OCI-LY3 (cell line): ENCODE measurements at regions not wholly inside any gene's neighbourhood (a gene's known extent, or its start where the extent isn't known, plus 50 kb on each side); places are given as distances from the start of the nearest gene placed in this dataset.
"Not testable (repeated sequence)": the region's sequence is repeated elsewhere in the genome, so short reads cannot be mapped to it uniquely, and the experiment has no call there.

ENCODE experiments used
- EZH2phosphoT487 ChIP-seq: fragments of 200-600 bp; shearing (Covaris generic); IDR thresholded peaks from 2 replicates; pipeline ENCODE4 v1.6.1; 2018; ENCODE audit warnings: antibody characterized with exemption, mixed run types, low read depth
- TF ChIP-seq, protein P1 (sequence below): fragments of 200-600, 300-600 bp; sonication (generic); IDR thresholded peaks from 2 replicates; pipeline ENCODE4 v1.5.1; 2014; ENCODE audit warnings: antibody characterized with exemption, low read length, low read depth

DNA sequence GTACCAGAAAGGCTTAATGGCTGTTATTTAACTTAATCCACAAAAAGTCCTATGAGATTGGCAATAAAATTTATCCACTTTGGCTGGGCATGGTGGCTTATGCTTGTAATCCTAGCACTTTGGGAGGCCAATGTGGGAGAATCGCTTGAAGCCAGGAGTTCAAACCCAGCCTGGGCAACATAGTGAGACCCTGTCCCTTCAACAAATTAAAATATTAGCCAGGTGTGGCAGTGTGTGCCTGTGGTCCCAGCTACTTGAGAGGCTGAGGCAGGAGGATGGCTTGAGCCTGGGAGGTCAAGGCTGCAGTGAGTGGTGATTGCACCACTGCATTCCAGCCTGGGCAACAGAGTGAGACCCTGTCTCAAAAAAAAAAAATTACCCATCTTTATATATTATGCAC is 193.4 kb upstream of the GATA6 start:
- TF ChIP-seq, protein P1, sequence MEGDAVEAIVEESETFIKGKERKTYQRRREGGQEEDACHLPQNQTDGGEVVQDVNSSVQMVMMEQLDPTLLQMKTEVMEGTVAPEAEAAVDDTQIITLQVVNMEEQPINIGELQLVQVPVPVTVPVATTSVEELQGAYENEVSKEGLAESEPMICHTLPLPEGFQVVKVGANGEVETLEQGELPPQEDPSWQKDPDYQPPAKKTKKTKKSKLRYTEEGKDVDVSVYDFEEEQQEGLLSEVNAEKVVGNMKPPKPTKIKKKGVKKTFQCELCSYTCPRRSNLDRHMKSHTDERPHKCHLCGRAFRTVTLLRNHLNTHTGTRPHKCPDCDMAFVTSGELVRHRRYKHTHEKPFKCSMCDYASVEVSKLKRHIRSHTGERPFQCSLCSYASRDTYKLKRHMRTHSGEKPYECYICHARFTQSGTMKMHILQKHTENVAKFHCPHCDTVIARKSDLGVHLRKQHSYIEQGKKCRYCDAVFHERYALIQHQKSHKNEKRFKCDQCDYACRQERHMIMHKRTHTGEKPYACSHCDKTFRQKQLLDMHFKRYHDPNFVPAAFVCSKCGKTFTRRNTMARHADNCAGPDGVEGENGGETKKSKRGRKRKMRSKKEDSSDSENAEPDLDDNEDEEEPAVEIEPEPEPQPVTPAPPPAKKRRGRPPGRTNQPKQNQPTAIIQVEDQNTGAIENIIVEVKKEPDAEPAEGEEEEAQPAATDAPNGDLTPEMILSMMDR = not testable (repeated sequence)
- not testable (repeated sequence) for TF ChIP-seq EZH2phosphoT487
